Fibroblast of lung (primary cell): ENCODE measurements at regions not wholly inside any gene's neighbourhood (a gene's known extent, or its start where the extent isn't known, plus 50 kb on each side); places are given as distances from the start of the nearest gene placed in this dataset.
A peak's percentile ranks its signal among the peaks of the same experiment; 100 is the strongest.

Experiments
- DNase-seq, 2 donors: peaks; one replicate each; pipeline versions ENCODE4 v3.0.0 to v3.0.0-alpha.2; 2010; ENCODE audit warnings: low read depth in 2 of 2
- H2AFZ ChIP-seq: 2 replicates; pipeline ENCODE4 v1.5.1; 2012; ENCODE audit warnings: low read length, control low read depth, inconsistent platforms
- H3K27ac ChIP-seq: 2 replicates; pipeline ENCODE4 v1.5.1; 2011; ENCODE audit warnings: low read length, control low read depth; ENCODE audit not compliant: insufficient read depth
- H3K27me3 ChIP-seq: 2 replicates; pipeline ENCODE4 v1.5.1; 2011; ENCODE audit warnings: mild to moderate bottlenecking, low read length; ENCODE audit not compliant: control insufficient read depth, insufficient read depth
- H3K36me3 ChIP-seq: 2 replicates; pipeline ENCODE4 v1.5.1; 2011; ENCODE audit warnings: low read length; ENCODE audit not compliant: control insufficient read depth, insufficient read depth
- H3K4me1 ChIP-seq: 2 replicates; pipeline ENCODE4 v1.5.1; 2011; ENCODE audit warnings: low read length; ENCODE audit not compliant: control insufficient read depth, insufficient read depth; ENCODE audit errors: extremely low read depth
- H3K4me2 ChIP-seq: 2 replicates; pipeline ENCODE4 v1.5.1; 2011; ENCODE audit warnings: low read length, control low read depth; ENCODE audit not compliant: insufficient read depth; ENCODE audit errors: extremely low read depth
- H3K4me3 ChIP-seq, 4 experiments: fragments of 200-600 bp in 1 of 4; sonication (generic) in 1 of 4; replicated peaks in 1 of 4; 2 replicates each; pipeline ENCODE4 v1.5.1; 2011 to 2016; ENCODE audit warnings: low read length in 4 of 4, low read depth in 3 of 4, mild to moderate bottlenecking in 3 of 4, control low read depth in 2 of 4, inconsistent platforms in 1 of 4, mixed read lengths in 1 of 4; ENCODE audit not compliant: insufficient read depth in 1 of 4; ENCODE audit errors: control extremely low read depth in 1 of 4
- H3K79me2 ChIP-seq: 2 replicates; pipeline ENCODE4 v1.5.1; 2012; ENCODE audit warnings: mild to moderate bottlenecking, low read length, inconsistent platforms; ENCODE audit not compliant: control insufficient read depth, insufficient read depth
- H3K9ac ChIP-seq: 2 replicates; pipeline ENCODE4 v1.5.1; 2011; ENCODE audit warnings: mild to moderate bottlenecking, low read length, control low read depth; ENCODE audit not compliant: insufficient read depth
- H3K9me3 ChIP-seq: 2 replicates; pipeline ENCODE4 v1.5.1; 2012; ENCODE audit warnings: low read depth, low read length; ENCODE audit not compliant: control insufficient read depth, insufficient read depth
- H4K20me1 ChIP-seq: 2 replicates; pipeline ENCODE4 v1.5.1; 2011; ENCODE audit warnings: low read length; ENCODE audit not compliant: control insufficient read depth, insufficient read depth; ENCODE audit errors: extremely low read depth
- CTCF ChIP-seq, 2 donors: IDR thresholded peaks in 1 of 2; conservative IDR thresholded peaks in 1 of 2; 1 replicate in 1 of 2; 2 replicates in 1 of 2; pipeline ENCODE4 v1.5.1; 2011 to 2012; ENCODE audit warnings: low read length in 2 of 2, control low read depth in 1 of 2, inconsistent platforms in 1 of 2, low read depth in 1 of 2, mild to moderate bottlenecking in 1 of 2
- EZH2 ChIP-seq: IDR thresholded peaks from 2 replicates; pipeline ENCODE4 v1.5.1; 2012; ENCODE audit warnings: low read length, control low read depth, mild to moderate bottlenecking; ENCODE audit errors: missing control alignments

- TF ChIP-seq CTCF (conservative IDR thresholded peaks at IDR 0.05 in 1 of 2, IDR thresholded peaks at IDR 0.05 in 1 of 2; ENCODE audit: low read depth in 1 of 2, low read length in 2 of 2) (no peak), EZH2 (no peak)
- no peaks in the 10 kb centered on the region for H3K4me1 ChIP-seq
- peak in 1 of 2 donors; percentile 30 for DNase-seq
- no peak overlapping the region for H3K9ac ChIP-seq
- no peak overlapping the region for H3K4me3 ChIP-seq
- H2AFZ ChIP-seq: no peak overlapping the region
- no peaks in the 10 kb centered on the region for H3K27me3 ChIP-seq
- H3K27ac ChIP-seq: no peak overlapping the region
- H3K4me2 ChIP-seq: no peak overlapping the region
- no peaks in the 10 kb centered on the region for H3K36me3 ChIP-seq
- no peaks in the 10 kb centered on the region for H4K20me1 ChIP-seq
- no peaks in the 10 kb centered on the region for H3K79me2 ChIP-seq
- no peaks in the 10 kb centered on the region for H3K9me3 ChIP-seq
Measured at GRCh38 chr16:64489449-64489848, 632.4 kb downstream of the CDH11 start.

DNA sequence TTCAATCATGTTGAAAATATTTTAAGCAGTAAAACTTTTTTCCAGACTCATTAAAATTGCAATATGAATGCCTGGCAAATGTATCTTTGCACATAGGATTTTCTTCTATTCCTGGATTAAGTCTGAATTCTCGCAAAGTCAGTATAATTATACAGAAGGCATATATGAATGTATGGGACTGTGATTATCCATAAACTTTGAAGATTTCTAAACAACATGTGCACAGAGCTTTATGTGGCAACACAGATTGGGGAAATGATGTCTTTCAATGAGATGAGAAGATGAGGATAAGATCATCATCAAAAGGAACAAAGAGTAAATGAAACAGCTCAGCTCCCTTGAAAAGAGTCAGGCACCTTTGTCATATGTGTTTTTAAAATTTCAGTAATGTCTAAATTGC, 635.3 kb downstream of the CDH11 start:
- TF ChIP-seq CTCF (conservative IDR thresholded peaks at IDR 0.05 in 1 of 2, IDR thresholded peaks at IDR 0.05 in 1 of 2; ENCODE audit: low read depth in 1 of 2, low read length in 2 of 2) (no peak), EZH2 (no peak)
- Histone ChIP-seq H2AFZ (no peak overlapping the region), H3K4me2 (no peak overlapping the region), H3K9ac (no peak overlapping the region), H3K27ac (no peak overlapping the region), H3K4me1 (no peaks in the 10 kb centered on the region), H3K36me3 (no peaks in the 10 kb centered on the region), H3K4me3 (no peak overlapping the region), H4K20me1 (no peaks in the 10 kb centered on the region), H3K9me3 (no peaks in the 10 kb centered on the region), H3K27me3 (no peaks in the 10 kb centered on the region), H3K79me2 (no peaks in the 10 kb centered on the region)
- DNase-seq: no peak

DNA sequence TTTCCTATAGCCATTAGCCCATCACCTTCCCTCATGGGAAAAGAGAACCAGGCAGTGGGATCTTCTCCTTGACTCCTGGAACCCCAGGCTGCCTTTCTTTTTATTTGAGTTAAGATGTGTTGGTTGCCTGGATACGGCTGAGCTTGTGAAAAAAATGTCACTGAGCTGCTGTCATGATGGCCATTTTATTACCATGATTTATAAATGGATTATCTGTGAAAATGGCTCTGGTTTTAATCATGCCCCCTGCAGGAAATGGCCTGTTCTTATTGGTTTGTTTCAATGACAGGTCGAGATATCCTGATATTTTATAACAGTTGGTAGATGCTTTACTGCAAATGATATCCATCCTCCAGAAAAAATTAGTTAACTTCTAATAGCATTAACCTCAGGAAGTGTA, 640.4 kb downstream of the CDH11 start:
- Histone ChIP-seq H3K9ac (no peak overlapping the region), H3K79me2 (no peaks in the 10 kb centered on the region), H3K4me1 (no peaks in the 10 kb centered on the region), H3K27ac (no peak overlapping the region), H3K27me3 (no peaks in the 10 kb centered on the region), H4K20me1 (no peaks in the 10 kb centered on the region), H2AFZ (no peak overlapping the region), H3K4me2 (no peak overlapping the region), H3K9me3 (no peaks in the 10 kb centered on the region), H3K36me3 (no peaks in the 10 kb centered on the region), H3K4me3 (no peak overlapping the region)
- TF ChIP-seq EZH2: no peak
- TF ChIP-seq CTCF (conservative IDR thresholded peaks at IDR 0.05 in 1 of 2, IDR thresholded peaks at IDR 0.05 in 1 of 2; ENCODE audit: low read depth in 1 of 2, low read length in 2 of 2): no peak
- no peak for DNase-seq
